Urinary bladder (tissue), 3 donors: ENCODE measurements at regions not wholly inside any gene's neighbourhood (a gene's known extent, or its start where the extent isn't known, plus 50 kb on each side); places are given as distances from the start of the nearest gene placed in this dataset.

Source experiments
- DNase-seq: peaks from one replicate; pipeline ENCODE4 v3.0.0-alpha.2; 2015; ENCODE audit errors: extremely low spot score
- H3K27ac ChIP-seq: one replicate; pipeline ENCODE4 v1.5.1; 2013; ENCODE audit warnings: low read depth, mild to moderate bottlenecking, moderate library complexity
- H3K36me3 ChIP-seq: one replicate; pipeline ENCODE4 v1.6.1; 2013; ENCODE audit warnings: mild to moderate bottlenecking, moderate library complexity; ENCODE audit not compliant: insufficient read depth
- H3K4me1 ChIP-seq: one replicate; pipeline ENCODE4 v1.6.1; 2013; ENCODE audit warnings: mild to moderate bottlenecking, moderate library complexity; ENCODE audit not compliant: insufficient read depth
- H3K4me3 ChIP-seq: one replicate; pipeline ENCODE4 v1.5.1; 2013; ENCODE audit warnings: low read depth, low read length
- WGBS: extraction: QIAGEN DNeasy Blood & Tissue Kit; methylation state at CpG from one replicate; pipeline ENCODE4 v1.1.7; 2013; 5-methylcytosine and 5-hydroxymethylcytosine counted together
- donor health status: healthy with polysubstance abuse.
- donor health status: healthy.

DNA sequence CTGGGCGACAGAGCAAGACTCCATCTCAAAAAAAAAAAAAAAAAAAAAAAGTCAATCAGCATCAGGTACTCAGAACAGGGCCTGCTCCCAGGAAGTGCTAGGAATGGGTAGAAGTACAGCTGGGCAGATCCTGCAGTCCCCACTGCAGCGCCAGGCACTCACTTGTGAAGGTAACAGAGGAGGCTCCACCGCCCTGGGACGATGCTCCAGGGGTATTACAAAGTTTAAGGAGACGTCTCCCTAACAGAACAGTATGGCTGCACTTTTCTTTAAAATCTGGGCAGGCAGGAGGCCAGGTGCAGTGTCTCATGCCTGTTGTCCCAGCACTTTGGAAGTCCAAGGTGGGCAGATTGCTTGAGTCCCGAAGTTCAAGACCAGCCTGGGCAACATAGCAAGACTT lies 1449.0 kb downstream of the BRD1 start:
- H3K36me3 ChIP-seq, result no peaks in the 10 kb centered on the region
- H3K4me3 ChIP-seq, result no peak overlapping the region
- DNase-seq, result no peak
- no peaks in the 10 kb centered on the region for H3K4me1 ChIP-seq
- H3K27ac ChIP-seq, result no peak overlapping the region
- WGBS, result 96% methylated on average over 6 of the region's 6 CpGs

GRCh38 chr22:48376936-48377712 lies 1450.5 kb downstream of the BRD1 start:
- no peak for DNase-seq
- H3K27ac ChIP-seq, result no peak overlapping the region
- no peaks in the 10 kb centered on the region for H3K4me1 ChIP-seq
- no peaks in the 10 kb centered on the region for H3K36me3 ChIP-seq
- H3K4me3 ChIP-seq, result no peak overlapping the region
- 85% methylated on average over 8 of the region's 8 CpGs for WGBS

- no peak for DNase-seq
- whole genome bisulfite sequencing, result 45% methylated on average over 8 of the region's 8 CpGs
Measured at GRCh38 chr22:48376428-48376827, 1451.2 kb downstream of the BRD1 start.

GRCh38 chr22:48373626-48374173 lies 1454.0 kb downstream of the BRD1 start:
- no peaks in the 10 kb centered on the region for H3K36me3 ChIP-seq
- WGBS, result 86% methylated on average over 12 of the region's 12 CpGs

More at GRCh38 chr22:48376428-48376827, 1451.2 kb downstream of the BRD1 start:
- Histone ChIP-seq H3K27ac (no peak overlapping the region), H3K36me3 (no peaks in the 10 kb centered on the region), H3K4me1 (no peaks in the 10 kb centered on the region), H3K4me3 (no peak overlapping the region)

GRCh38 chr22:48372390-48372789 lies 1455.3 kb downstream of the BRD1 start:
- 86% methylated on average over 7 of the region's 7 CpGs for WGBS
- H3K27ac ChIP-seq, result no peak overlapping the region
- H3K36me3 ChIP-seq, result no peaks in the 10 kb centered on the region
- no peaks in the 10 kb centered on the region for H3K4me1 ChIP-seq
- DNase-seq, result no peak
- H3K4me3 ChIP-seq, result no peak overlapping the region

More at GRCh38 chr22:48373626-48374173, 1454.0 kb downstream of the BRD1 start:
- no peak overlapping the region for H3K4me3 ChIP-seq
- H3K27ac ChIP-seq, result no peak overlapping the region
- no peak for DNase-seq
- H3K4me1 ChIP-seq, result no peaks in the 10 kb centered on the region

DNA sequence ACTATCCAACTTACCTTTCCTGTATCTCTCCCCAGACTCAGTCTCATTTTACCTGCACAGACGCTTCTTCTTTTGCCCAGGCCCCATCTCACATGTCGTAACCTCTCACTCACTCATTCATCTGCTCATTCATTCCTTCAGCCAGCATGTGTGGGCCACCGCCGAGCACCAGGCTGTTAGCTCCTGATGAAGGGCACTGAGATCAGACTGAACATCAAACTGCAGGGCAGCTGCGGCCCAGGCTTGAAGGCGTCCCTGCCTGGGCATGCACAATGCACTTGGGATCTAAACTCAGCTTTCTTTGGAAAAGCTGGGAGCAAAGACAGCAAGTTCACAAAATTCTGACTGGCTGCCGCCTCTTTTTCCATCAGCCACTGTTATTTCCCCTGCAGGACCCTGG lies 1456.3 kb downstream of the BRD1 start:
- Histone ChIP-seq H3K4me3 (no peak overlapping the region), H3K27ac (no peak overlapping the region), H3K36me3 (no peaks in the 10 kb centered on the region), H3K4me1 (no peaks in the 10 kb centered on the region)
- 87% methylated on average over 7 of the region's 7 CpGs for WGBS
- no peak for DNase-seq

- Histone ChIP-seq H3K27ac (no peak overlapping the region), H3K4me1 (no peaks in the 10 kb centered on the region), H3K36me3 (no peaks in the 10 kb centered on the region), H3K4me3 (no peak overlapping the region)
- no peak for DNase-seq
- 65% methylated on average over 13 of the region's 13 CpGs for WGBS
Measured at GRCh38 chr22:48370508-48371325, 1457.0 kb downstream of the BRD1 start.

DNA sequence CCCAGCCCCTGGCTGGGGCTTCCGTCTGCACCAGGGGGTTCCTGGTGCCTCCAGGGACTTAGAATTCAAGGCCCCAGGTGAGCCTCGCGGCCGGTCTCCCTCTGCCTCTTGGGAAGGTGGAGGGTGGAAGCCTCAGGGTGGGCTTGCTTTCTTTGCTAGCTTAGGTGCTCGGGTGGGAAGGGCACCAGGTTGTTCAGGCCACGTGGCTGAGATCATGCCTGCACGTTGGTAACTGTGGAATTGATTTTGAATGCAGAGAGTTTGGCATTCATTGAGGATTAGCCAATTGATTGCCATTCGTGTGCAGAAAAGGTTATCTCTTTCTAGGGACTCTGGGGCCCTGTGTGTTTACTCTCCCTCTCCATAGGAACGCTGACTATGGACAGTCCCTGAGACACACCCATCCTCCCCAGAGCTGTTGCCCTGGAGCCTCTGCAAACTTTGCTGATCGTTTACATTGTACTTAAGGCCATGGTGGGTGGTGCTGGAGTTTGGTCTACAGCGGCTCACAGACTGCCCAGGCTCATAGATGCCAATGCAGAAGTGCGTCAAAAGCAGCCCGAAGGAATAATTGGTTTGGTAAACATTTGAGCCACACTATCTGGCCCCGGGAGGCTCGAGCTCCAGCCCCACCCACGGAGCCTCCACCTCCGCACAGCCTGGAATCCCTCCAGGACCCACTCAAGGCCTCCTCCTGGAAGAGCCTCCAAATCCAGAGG lies 1457.7 kb downstream of the BRD1 start:
- no peak overlapping the region for H3K27ac ChIP-seq
- H3K4me3 ChIP-seq, result no peak overlapping the region
- no peaks in the 10 kb centered on the region for H3K36me3 ChIP-seq
- DNase-seq, result no peak
- 34% methylated on average over 17 of the region's 17 CpGs for WGBS
- H3K4me1 ChIP-seq, result no peaks in the 10 kb centered on the region

GRCh38 chr22:48368975-48369525 lies 1458.6 kb downstream of the BRD1 start:
- Histone ChIP-seq H3K4me1 (no peaks in the 10 kb centered on the region), H3K4me3 (no peak overlapping the region), H3K36me3 (no peaks in the 10 kb centered on the region), H3K27ac (no peak overlapping the region)
- DNase-seq, result no peak
- 89% methylated on average over 11 of the region's 11 CpGs for WGBS

DNA sequence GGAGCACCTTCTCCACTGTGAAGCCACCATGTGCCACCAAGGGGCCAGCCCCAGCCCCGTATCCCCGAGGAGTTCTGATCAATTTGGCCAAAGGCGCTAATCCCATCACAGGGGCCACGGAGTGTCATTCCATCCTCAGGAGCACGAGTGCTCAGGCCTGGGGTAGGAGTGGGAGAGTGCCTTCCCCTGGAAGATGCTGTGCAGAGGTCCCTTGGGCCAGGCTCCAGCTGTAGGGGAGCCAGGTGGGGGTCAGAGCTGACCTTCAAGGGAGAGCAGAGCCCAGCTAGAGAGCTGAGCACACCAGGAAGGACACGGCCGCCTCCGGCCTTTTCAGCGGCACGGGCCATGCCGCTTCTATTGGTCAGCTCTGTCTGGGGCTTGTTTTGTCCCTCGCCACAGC lies 1459.9 kb downstream of the BRD1 start:
- WGBS, result 89% methylated on average over 12 of the region's 12 CpGs
- no peak for DNase-seq
- H3K27ac ChIP-seq, result no peak overlapping the region

DNA sequence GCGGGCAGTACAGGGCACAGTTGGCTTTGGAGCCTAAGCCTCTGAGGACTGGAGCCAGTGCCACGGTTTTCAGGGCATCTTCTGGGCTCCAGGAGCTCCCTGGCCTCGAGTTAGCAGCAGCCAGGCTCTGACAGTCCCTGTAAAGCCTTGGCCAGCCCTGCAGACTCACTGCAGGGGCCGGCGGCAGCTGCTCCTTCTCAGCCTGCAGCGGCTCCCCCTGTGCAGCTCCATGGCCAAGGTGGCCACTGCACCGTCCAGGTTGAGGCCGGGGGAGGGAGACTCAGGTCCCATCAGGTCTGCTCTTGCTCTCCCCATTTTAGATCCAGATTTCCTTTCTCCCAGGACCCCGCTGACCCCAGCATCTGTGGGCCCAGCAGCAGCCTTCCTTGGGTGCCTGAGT lies 1461.1 kb downstream of the BRD1 start:
- DNase-seq, result no peak
- WGBS, result 82% methylated on average over 9 of the region's 9 CpGs
- H3K36me3 ChIP-seq, result no peaks in the 10 kb centered on the region
- no peaks in the 10 kb centered on the region for H3K4me1 ChIP-seq
- no peak overlapping the region for H3K27ac ChIP-seq
- H3K4me3 ChIP-seq, result no peak overlapping the region

More for the DNA sequence above, 1459.9 kb downstream of the BRD1 start:
- no peaks in the 10 kb centered on the region for H3K36me3 ChIP-seq
- H3K4me1 ChIP-seq, result no peaks in the 10 kb centered on the region
- H3K4me3 ChIP-seq, result no peak overlapping the region

GRCh38 chr22:48366056-48366455 lies 1461.6 kb downstream of the BRD1 start:
- 80% methylated on average over 8 of the region's 8 CpGs for WGBS
- Histone ChIP-seq H3K27ac (no peak overlapping the region), H3K36me3 (no peaks in the 10 kb centered on the region), H3K4me3 (no peak overlapping the region), H3K4me1 (no peaks in the 10 kb centered on the region)
- no peak for DNase-seq

DNA sequence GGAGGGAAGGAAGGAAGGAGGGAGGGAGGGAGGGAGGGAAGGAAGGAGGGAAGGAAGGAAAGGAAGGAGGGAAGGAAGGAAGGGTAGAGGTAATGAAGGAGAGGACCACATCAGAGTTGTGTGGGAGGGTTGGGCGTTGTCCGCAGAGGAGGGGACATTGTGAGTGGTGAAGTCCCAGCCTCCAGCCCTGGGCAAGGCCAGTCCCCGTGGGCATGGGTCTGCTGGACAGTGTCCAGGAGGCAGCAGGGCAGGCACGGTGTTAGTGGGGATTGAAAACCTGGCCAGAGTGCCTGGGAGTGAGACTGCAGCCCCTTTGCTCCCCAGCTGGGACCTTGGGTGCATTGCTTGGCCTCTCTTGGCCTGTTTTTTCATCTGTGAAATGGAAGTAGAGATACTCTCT lies 1462.3 kb downstream of the BRD1 start:
- no peaks in the 10 kb centered on the region for H3K4me1 ChIP-seq
- DNase-seq, result no peak
- H3K36me3 ChIP-seq, result no peaks in the 10 kb centered on the region
- WGBS, result 77% methylated on average over 4 of the region's 4 CpGs
- no peak overlapping the region for H3K27ac ChIP-seq
- no peak overlapping the region for H3K4me3 ChIP-seq
